HCT116 (cell line): ENCODE measurements at regions not wholly inside any gene's neighbourhood (a gene's known extent, or its start where the extent isn't known, plus 50 kb on each side); places are given as distances from the start of the nearest gene placed in this dataset.

Experiments
- ATAC-seq: fragments of 200-7000 bp; cut with Tn5 transposase; 2 replicates; pipeline ENCODE4 v1.9.1; 2020; ENCODE audit warnings: mild to moderate bottlenecking, moderate library complexity
- BruUV-seq: library from RNA; stranded (reverse); fragments of 400-500 nt; replicated peaks from 2 replicates; lab custom pipeline; 2021; lab: Mats Ljungman, UMichigan
- CTCF ChIA-PET: fragments of 300-600 bp; sonication (Branson Sonifier 250); formaldehyde crosslinking; loops from one replicate; lab custom pipeline; 2021; ENCODE audit warnings: antibody characterized with exemption; lab: Charles Lee
- POLR2A ChIA-PET: fragments of 300-600, 350-600 bp; sonication (Branson Sonifier 250); formaldehyde crosslinking; loops from one replicate; lab custom pipeline; 2021; ENCODE audit warnings: antibody characterized with exemption; lab: Charles Lee
- RAD21 ChIA-PET, 2 experiments: fragments of 300-600 bp; sonication (Branson Sonifier 250); formaldehyde crosslinking; loops; one replicate each; lab custom pipeline; 2023; ENCODE audit warnings: low total read pairs in 2 of 2; ENCODE audit not compliant: uncharacterized antibody in 2 of 2, unreplicated experiment in 2 of 2, low non-redundant PET in 1 of 2; lab: Charles Lee
- DNase-seq: peaks from one replicate; pipeline ENCODE4 v3.0.0-alpha.2; 2010; ENCODE audit warnings: low read depth, low spot score
- H2AFZ ChIP-seq: fragments of 200-600 bp; shearing (Covaris generic), sonication (generic); 2 replicates; pipeline ENCODE4 v1.6.1; 2017; ENCODE audit warnings: low read depth, mixed run types, mixed read lengths, antibody characterized with exemption, low read length; ENCODE audit not compliant: poor library complexity, severe bottlenecking
- H3K27ac ChIP-seq: 2 replicates; pipeline ENCODE4 v1.5.1; 2012; ENCODE audit warnings: low read depth, low read length
- H3K27me3 ChIP-seq: fragments of 200-600 bp; sonication (generic); 2 replicates; pipeline ENCODE4 v1.6.1; 2016; ENCODE audit warnings: mixed run types, low read length, mixed read lengths; ENCODE audit not compliant: insufficient read depth
- H3K36me3 ChIP-seq, 2 experiments: fragments of 200-500 bp in 1 of 2; fragments of 200-600 bp in 1 of 2; sonication (Bioruptor generic) in 1 of 2; sonication (generic) in 1 of 2; 2 replicates each; pipeline versions ENCODE4 v1.5.1 to v1.6.1; 2014 to 2016; ENCODE audit warnings: low read length in 2 of 2, inconsistent platforms in 1 of 2, mixed read lengths in 1 of 2, mixed run types in 1 of 2; ENCODE audit not compliant: insufficient read depth in 2 of 2, control insufficient read depth in 1 of 2
- H3K4me1 ChIP-seq, 2 experiments: fragments of 200-600 bp in 1 of 2; sonication (generic) in 1 of 2; 2 replicates each; pipeline versions ENCODE4 v1.5.1 to v1.6.1; 2012 to 2017; ENCODE audit warnings: low read length in 2 of 2, inconsistent platforms in 1 of 2, mild to moderate bottlenecking in 1 of 2, mixed read lengths in 1 of 2, mixed run types in 1 of 2, moderate library complexity in 1 of 2; ENCODE audit not compliant: insufficient read depth in 2 of 2, control insufficient read depth in 1 of 2
- H3K4me2 ChIP-seq: fragments of 200-600 bp; sonication (generic); 2 replicates; pipeline ENCODE4 v1.6.1; 2017; ENCODE audit warnings: mixed run types, low read length, mixed read lengths
- H3K4me3 ChIP-seq, 2 experiments: fragments of 200-600 bp in 1 of 2; sonication (generic) in 1 of 2; replicated peaks in 1 of 2; 2 replicates each; pipeline ENCODE4 v1.5.1; 2011 to 2016; ENCODE audit warnings: low read length in 2 of 2, control low read depth in 1 of 2, low read depth in 1 of 2, mild to moderate bottlenecking in 1 of 2, mixed read lengths in 1 of 2, mixed run types in 1 of 2
- H3K79me2 ChIP-seq: fragments of 200-600 bp; sonication (generic); 2 replicates; pipeline ENCODE4 v1.6.1; 2017; ENCODE audit warnings: mild to moderate bottlenecking, mixed run types, low read length, moderate library complexity, mixed read lengths; ENCODE audit not compliant: insufficient read depth
- H3K9ac ChIP-seq: fragments of 200-600 bp; sonication (generic); 2 replicates; pipeline ENCODE4 v1.6.1; 2016; ENCODE audit warnings: low read length, mixed read lengths
- H3K9me2 ChIP-seq: fragments of 200-600 bp; sonication (generic), shearing (Covaris generic); 2 replicates; pipeline ENCODE4 v1.6.1; 2017; ENCODE audit warnings: mixed run types, mild to moderate bottlenecking, moderate library complexity; ENCODE audit not compliant: insufficient read depth
- H3K9me3 ChIP-seq, 2 experiments: fragments of 200-500 bp in 1 of 2; fragments of 200-600 bp in 1 of 2; sonication (Bioruptor generic) in 1 of 2; sonication (generic) in 1 of 2; 2 replicates each; pipeline ENCODE4 v1.6.1; 2014 to 2017; ENCODE audit warnings: low read length in 2 of 2, mixed read lengths in 2 of 2, inconsistent platforms in 1 of 2, low read depth in 1 of 2, mild to moderate bottlenecking in 1 of 2, mixed run types in 1 of 2, moderate library complexity in 1 of 2; ENCODE audit not compliant: control insufficient read depth in 1 of 2, insufficient read depth in 1 of 2
- H4K20me1 ChIP-seq: fragments of 200-600 bp; sonication (generic), shearing (Covaris generic); 2 replicates; pipeline ENCODE4 v1.6.1; 2017; ENCODE audit warnings: mixed run types, mild to moderate bottlenecking, moderate library complexity; ENCODE audit not compliant: insufficient read depth
- ATF3 ChIP-seq: IDR thresholded peaks from 2 replicates; pipeline ENCODE4 v1.6.1; 2012
- CBX3 ChIP-seq: IDR thresholded peaks from 2 replicates; pipeline ENCODE4 v1.6.1; 2012; ENCODE audit warnings: low read depth
- CEBPB ChIP-seq: IDR thresholded peaks from 2 replicates; pipeline ENCODE4 v1.6.1; 2012; ENCODE audit warnings: low read depth
- CTCF ChIP-seq, 3 experiments: fragments of 200-600 bp in 1 of 3; sonication (generic) in 1 of 3; IDR thresholded peaks in 2 of 3; conservative IDR thresholded peaks in 1 of 3; 2 replicates each; pipeline ENCODE4 v1.5.1; 2012 to 2017; ENCODE audit warnings: low read depth in 2 of 3, low read length in 2 of 3, antibody characterized with exemption in 1 of 3, borderline replicate concordance in 1 of 3, control low read depth in 1 of 3, mild to moderate bottlenecking in 1 of 3, mixed read lengths in 1 of 3, mixed run types in 1 of 3, moderate library complexity in 1 of 3; ENCODE audit not compliant: insufficient read depth in 1 of 3
- EGR1 ChIP-seq: IDR thresholded peaks from 2 replicates; pipeline ENCODE4 v1.6.1; 2012; ENCODE audit warnings: low read depth
- EZH2 ChIP-seq: fragments of 200-600 bp; sonication (generic); IDR thresholded peaks from 2 replicates; pipeline ENCODE4 v1.6.1; 2017; ENCODE audit warnings: antibody characterized with exemption, mixed run types
- FOSL1 ChIP-seq: IDR thresholded peaks from 2 replicates; pipeline ENCODE4 v1.6.1; 2012; ENCODE audit warnings: low read depth
- JUND ChIP-seq: IDR thresholded peaks from 2 replicates; pipeline ENCODE4 v1.6.1; 2012
- MAX ChIP-seq: IDR thresholded peaks from 2 replicates; pipeline ENCODE4 v1.6.1; 2012
- RAD21 ChIP-seq: IDR thresholded peaks from 2 replicates; pipeline ENCODE4 v1.6.1; 2012; ENCODE audit warnings: low read depth, mild to moderate bottlenecking
- TCF7L2 ChIP-seq: IDR thresholded peaks from 2 replicates; pipeline ENCODE4 v1.7.0; 2011; ENCODE audit warnings: borderline replicate concordance, inconsistent platforms; ENCODE audit not compliant: insufficient read depth, insufficient read length; ENCODE audit errors: extremely low read depth
- YY1 ChIP-seq: IDR thresholded peaks from 2 replicates; pipeline ENCODE4 v1.6.1; 2011; ENCODE audit warnings: low read length, low read depth, moderate library complexity, mild to moderate bottlenecking; ENCODE audit not compliant: insufficient replicate concordance; ENCODE audit errors: extremely low read depth
- ZFX ChIP-seq: fragments of 450-650 bp; IDR thresholded peaks from 2 replicates; pipeline ENCODE4 v1.6.1; 2017
- ZNF274 ChIP-seq: fragments of 200-500 bp; sonication (Bioruptor generic); IDR thresholded peaks from 2 replicates; pipeline ENCODE4 v1.6.1; 2014; ENCODE audit warnings: mild to moderate bottlenecking, low read depth, low read length, inconsistent platforms
- intact Hi-C: fragments of 100-400 bp; cut with micrococcal nuclease; formaldehyde crosslinking; loops from 2 replicates; pipeline ENCODE4 v1.10.0; 2022
- TF ChIP-seq, protein P1 (sequence below): IDR thresholded peaks from 2 replicates; pipeline ENCODE4 v1.6.1; 2012; ENCODE audit warnings: low read depth

GRCh38 chr1:58975888-58976287, 192.0 kb upstream of the JUN start:
- Histone ChIP-seq H3K4me1 (no peaks in the 10 kb centered on the region), H3K27ac (no peak overlapping the region), H3K4me3 (no peak overlapping the region), H2AFZ (no peak overlapping the region), H3K36me3 (no peaks in the 10 kb centered on the region), H3K4me2 (no peak overlapping the region), H3K9me2 (no peaks in the 10 kb centered on the region), H3K9me3 (no peaks in the 10 kb centered on the region), H3K27me3 (no peaks in the 10 kb centered on the region), H4K20me1 (no peaks in the 10 kb centered on the region), H3K79me2 (no peaks in the 10 kb centered on the region), H3K9ac (no peak overlapping the region)
- ChIA-PET POLR2A (no interaction called here), RAD21 (no interaction called here), CTCF (no interaction called here)
- no peak for TF ChIP-seq CTCF (IDR thresholded peaks at IDR 0.05 in 2 of 3, conservative IDR thresholded peaks at IDR 0.05 in 1 of 3; ENCODE audit: borderline replicate concordance in 1 of 3, insufficient read depth in 1 of 3, low read depth in 2 of 3, low read length in 2 of 3)
- no peak for TF ChIP-seq EZH2
- TF ChIP-seq ZFX, result no peak
- TF ChIP-seq YY1, result no peak
- no peak for TF ChIP-seq TCF7L2
- BruUV-seq, result no TSS peak
- ATAC-seq (no peak), DNase-seq (no peak)
- intact Hi-C loops, result no loop called here

GRCh38 chr1:58976294-58976693, 192.4 kb upstream of the JUN start:
- no peaks in the 10 kb centered on the region for H3K36me3 ChIP-seq
- no peaks in the 10 kb centered on the region for H3K79me2 ChIP-seq
- H3K9ac ChIP-seq, result no peak overlapping the region
- no peak overlapping the region for H3K27ac ChIP-seq
- POLR2A ChIA-PET, result no interaction called here
- no peaks in the 10 kb centered on the region for H3K9me3 ChIP-seq
- ATAC-seq (no peak), DNase-seq (no peak)
- H2AFZ ChIP-seq, result no peak overlapping the region
- TF ChIP-seq, protein P1, sequence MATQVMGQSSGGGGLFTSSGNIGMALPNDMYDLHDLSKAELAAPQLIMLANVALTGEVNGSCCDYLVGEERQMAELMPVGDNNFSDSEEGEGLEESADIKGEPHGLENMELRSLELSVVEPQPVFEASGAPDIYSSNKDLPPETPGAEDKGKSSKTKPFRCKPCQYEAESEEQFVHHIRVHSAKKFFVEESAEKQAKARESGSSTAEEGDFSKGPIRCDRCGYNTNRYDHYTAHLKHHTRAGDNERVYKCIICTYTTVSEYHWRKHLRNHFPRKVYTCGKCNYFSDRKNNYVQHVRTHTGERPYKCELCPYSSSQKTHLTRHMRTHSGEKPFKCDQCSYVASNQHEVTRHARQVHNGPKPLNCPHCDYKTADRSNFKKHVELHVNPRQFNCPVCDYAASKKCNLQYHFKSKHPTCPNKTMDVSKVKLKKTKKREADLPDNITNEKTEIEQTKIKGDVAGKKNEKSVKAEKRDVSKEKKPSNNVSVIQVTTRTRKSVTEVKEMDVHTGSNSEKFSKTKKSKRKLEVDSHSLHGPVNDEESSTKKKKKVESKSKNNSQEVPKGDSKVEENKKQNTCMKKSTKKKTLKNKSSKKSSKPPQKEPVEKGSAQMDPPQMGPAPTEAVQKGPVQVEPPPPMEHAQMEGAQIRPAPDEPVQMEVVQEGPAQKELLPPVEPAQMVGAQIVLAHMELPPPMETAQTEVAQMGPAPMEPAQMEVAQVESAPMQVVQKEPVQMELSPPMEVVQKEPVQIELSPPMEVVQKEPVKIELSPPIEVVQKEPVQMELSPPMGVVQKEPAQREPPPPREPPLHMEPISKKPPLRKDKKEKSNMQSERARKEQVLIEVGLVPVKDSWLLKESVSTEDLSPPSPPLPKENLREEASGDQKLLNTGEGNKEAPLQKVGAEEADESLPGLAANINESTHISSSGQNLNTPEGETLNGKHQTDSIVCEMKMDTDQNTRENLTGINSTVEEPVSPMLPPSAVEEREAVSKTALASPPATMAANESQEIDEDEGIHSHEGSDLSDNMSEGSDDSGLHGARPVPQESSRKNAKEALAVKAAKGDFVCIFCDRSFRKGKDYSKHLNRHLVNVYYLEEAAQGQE, result no peak
- no peak for TF ChIP-seq MAX
- no peak for TF ChIP-seq ATF3
- TF ChIP-seq CBX3, result no peak
- TF ChIP-seq RAD21, result no peak
- TF ChIP-seq EZH2, result no peak
- no peak for TF ChIP-seq JUND
- TF ChIP-seq ZNF274, result no peak
- no peak for TF ChIP-seq CEBPB
- no peak for TF ChIP-seq ZFX
- no peak for TF ChIP-seq TCF7L2
- TF ChIP-seq FOSL1, result no peak
- TF ChIP-seq YY1, result no peak
- no peak for TF ChIP-seq EGR1
- CTCF ChIA-PET, result no interaction called here
- no peaks in the 10 kb centered on the region for H3K27me3 ChIP-seq
- no peak overlapping the region for H3K4me2 ChIP-seq
- RAD21 ChIA-PET, result no interaction called here
- H4K20me1 ChIP-seq, result no peaks in the 10 kb centered on the region
- intact Hi-C loops, result no loop called here
- no TSS peak for BruUV-seq
- no peak overlapping the region for H3K4me3 ChIP-seq
- H3K9me2 ChIP-seq, result no peaks in the 10 kb centered on the region
- no peaks in the 10 kb centered on the region for H3K4me1 ChIP-seq
